Upper lobe of left lung (tissue), 4 donors: ENCODE measurements at regions not wholly inside any gene's neighbourhood (a gene's known extent, or its start where the extent isn't known, plus 50 kb on each side); places are given as distances from the start of the nearest gene placed in this dataset.

Experiments used
- EP300 ChIP-seq, 4 donors: sonication (generic); formaldehyde crosslinking; IDR thresholded peaks; one replicate each; pipeline ENCODE4 v1.5.1; 2017; ENCODE audit warnings: antibody characterized with exemption in 4 of 4, control low read depth in 2 of 4
- POLR2A ChIP-seq, 4 donors: fragments of 450-650 bp; IDR thresholded peaks; one replicate each; pipeline ENCODE4 v1.5.1; 2016 to 2017; ENCODE audit warnings: antibody characterized with exemption in 4 of 4, mild to moderate bottlenecking in 2 of 4
- POLR2AphosphoS5 ChIP-seq, 2 donors: sonication (generic); formaldehyde crosslinking; IDR thresholded peaks; one replicate each; pipeline ENCODE4 v1.5.1; 2017; ENCODE audit warnings: antibody characterized with exemption in 2 of 2
- TF ChIP-seq, protein P1 (sequence below), 6 experiments: fragments of 450-650 bp in 4 of 6; fragments of 200-600 bp in 2 of 6; sonication (generic) in 2 of 6; IDR thresholded peaks; one replicate each; pipeline ENCODE4 v1.5.1; 2016 to 2019; ENCODE audit warnings: antibody characterized with exemption in 6 of 6

DNA sequence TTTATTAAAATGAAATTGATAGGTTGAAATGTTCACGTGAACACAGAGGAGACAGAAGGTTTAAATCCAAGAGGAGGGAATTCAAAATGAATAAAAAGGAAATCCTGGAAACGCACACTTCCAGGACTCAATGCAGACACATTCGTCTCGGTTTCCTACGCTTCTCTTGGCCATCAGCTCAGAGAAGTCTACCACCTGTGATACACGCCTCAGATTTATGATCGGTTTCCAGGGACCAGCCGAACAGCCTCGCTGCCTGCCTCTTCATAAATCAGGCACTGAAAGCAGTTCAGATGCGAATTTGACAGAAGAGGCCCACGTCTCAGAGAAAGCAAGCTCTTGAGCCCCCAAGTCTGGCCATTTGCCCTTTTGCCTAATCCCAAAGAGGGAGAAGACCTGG is 125.5 kb upstream of the IRX3 start:
- no peak for TF ChIP-seq POLR2A (IDR thresholded peaks at IDR 0.05)
- TF ChIP-seq, protein P1, sequence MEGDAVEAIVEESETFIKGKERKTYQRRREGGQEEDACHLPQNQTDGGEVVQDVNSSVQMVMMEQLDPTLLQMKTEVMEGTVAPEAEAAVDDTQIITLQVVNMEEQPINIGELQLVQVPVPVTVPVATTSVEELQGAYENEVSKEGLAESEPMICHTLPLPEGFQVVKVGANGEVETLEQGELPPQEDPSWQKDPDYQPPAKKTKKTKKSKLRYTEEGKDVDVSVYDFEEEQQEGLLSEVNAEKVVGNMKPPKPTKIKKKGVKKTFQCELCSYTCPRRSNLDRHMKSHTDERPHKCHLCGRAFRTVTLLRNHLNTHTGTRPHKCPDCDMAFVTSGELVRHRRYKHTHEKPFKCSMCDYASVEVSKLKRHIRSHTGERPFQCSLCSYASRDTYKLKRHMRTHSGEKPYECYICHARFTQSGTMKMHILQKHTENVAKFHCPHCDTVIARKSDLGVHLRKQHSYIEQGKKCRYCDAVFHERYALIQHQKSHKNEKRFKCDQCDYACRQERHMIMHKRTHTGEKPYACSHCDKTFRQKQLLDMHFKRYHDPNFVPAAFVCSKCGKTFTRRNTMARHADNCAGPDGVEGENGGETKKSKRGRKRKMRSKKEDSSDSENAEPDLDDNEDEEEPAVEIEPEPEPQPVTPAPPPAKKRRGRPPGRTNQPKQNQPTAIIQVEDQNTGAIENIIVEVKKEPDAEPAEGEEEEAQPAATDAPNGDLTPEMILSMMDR (IDR thresholded peaks at IDR 0.05): no peak
- no peak for TF ChIP-seq POLR2AphosphoS5 (IDR thresholded peaks at IDR 0.05)
- TF ChIP-seq EP300 (IDR thresholded peaks at IDR 0.05): no peak
